HL-60 (cell line): ENCODE measurements at regions not wholly inside any gene's neighbourhood (a gene's known extent, or its start where the extent isn't known, plus 50 kb on each side); places are given as distances from the start of the nearest gene placed in this dataset.

Source experiments
- GABPA ChIP-seq: IDR thresholded peaks from 2 replicates; pipeline ENCODE4 v1.6.1; 2012; ENCODE audit warnings: low read depth
- POLR2AphosphoS5 ChIP-seq: IDR thresholded peaks from 2 replicates; pipeline ENCODE4 v1.6.1; 2012; ENCODE audit warnings: low read depth
- SPI1 ChIP-seq: IDR thresholded peaks from 2 replicates; pipeline ENCODE4 v1.6.1; 2012; ENCODE audit warnings: low read depth, mild to moderate bottlenecking, borderline replicate concordance
- TF ChIP-seq, protein P1 (sequence below): IDR thresholded peaks from one replicate; pipeline ENCODE4 v1.5.1; 2011; ENCODE audit warnings: low read length, control low read depth, inconsistent platforms; ENCODE audit not compliant: insufficient read depth
- TF ChIP-seq, protein P2 (sequence below): IDR thresholded peaks from 2 replicates; pipeline ENCODE4 v1.6.1; 2012; ENCODE audit warnings: low read depth; ENCODE audit not compliant: insufficient replicate concordance

DNA sequence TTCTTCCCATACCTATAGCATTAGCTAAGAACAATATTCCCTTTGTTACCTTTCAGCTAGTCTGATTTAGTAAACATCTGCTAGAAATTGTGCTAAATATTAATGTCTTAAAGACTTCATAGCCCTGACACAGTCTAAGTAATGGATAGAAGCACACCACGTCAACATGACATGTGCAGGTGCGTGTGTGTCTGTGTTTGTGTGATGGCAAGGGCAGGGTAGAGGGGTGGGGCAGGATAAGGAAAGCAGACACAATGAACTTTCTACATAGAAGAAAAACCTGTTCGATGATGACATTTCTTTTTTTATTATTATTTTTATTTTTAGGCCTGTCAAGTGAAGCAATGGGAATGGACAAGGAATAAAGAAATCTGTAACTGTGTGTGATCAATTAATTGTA, 223.3 kb downstream of the NOL4 start:
- TF ChIP-seq, protein P1, sequence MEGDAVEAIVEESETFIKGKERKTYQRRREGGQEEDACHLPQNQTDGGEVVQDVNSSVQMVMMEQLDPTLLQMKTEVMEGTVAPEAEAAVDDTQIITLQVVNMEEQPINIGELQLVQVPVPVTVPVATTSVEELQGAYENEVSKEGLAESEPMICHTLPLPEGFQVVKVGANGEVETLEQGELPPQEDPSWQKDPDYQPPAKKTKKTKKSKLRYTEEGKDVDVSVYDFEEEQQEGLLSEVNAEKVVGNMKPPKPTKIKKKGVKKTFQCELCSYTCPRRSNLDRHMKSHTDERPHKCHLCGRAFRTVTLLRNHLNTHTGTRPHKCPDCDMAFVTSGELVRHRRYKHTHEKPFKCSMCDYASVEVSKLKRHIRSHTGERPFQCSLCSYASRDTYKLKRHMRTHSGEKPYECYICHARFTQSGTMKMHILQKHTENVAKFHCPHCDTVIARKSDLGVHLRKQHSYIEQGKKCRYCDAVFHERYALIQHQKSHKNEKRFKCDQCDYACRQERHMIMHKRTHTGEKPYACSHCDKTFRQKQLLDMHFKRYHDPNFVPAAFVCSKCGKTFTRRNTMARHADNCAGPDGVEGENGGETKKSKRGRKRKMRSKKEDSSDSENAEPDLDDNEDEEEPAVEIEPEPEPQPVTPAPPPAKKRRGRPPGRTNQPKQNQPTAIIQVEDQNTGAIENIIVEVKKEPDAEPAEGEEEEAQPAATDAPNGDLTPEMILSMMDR = no peak
- TF ChIP-seq POLR2AphosphoS5 (no peak), SPI1 (no peak), GABPA (no peak)
- TF ChIP-seq, protein P2, sequence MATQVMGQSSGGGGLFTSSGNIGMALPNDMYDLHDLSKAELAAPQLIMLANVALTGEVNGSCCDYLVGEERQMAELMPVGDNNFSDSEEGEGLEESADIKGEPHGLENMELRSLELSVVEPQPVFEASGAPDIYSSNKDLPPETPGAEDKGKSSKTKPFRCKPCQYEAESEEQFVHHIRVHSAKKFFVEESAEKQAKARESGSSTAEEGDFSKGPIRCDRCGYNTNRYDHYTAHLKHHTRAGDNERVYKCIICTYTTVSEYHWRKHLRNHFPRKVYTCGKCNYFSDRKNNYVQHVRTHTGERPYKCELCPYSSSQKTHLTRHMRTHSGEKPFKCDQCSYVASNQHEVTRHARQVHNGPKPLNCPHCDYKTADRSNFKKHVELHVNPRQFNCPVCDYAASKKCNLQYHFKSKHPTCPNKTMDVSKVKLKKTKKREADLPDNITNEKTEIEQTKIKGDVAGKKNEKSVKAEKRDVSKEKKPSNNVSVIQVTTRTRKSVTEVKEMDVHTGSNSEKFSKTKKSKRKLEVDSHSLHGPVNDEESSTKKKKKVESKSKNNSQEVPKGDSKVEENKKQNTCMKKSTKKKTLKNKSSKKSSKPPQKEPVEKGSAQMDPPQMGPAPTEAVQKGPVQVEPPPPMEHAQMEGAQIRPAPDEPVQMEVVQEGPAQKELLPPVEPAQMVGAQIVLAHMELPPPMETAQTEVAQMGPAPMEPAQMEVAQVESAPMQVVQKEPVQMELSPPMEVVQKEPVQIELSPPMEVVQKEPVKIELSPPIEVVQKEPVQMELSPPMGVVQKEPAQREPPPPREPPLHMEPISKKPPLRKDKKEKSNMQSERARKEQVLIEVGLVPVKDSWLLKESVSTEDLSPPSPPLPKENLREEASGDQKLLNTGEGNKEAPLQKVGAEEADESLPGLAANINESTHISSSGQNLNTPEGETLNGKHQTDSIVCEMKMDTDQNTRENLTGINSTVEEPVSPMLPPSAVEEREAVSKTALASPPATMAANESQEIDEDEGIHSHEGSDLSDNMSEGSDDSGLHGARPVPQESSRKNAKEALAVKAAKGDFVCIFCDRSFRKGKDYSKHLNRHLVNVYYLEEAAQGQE = no peak
